Activated naive CD4-positive, alpha-beta T cell treated with anti-CD3 and anti-CD28 coated beads, Interleukin-2, amount 10 ng/mL, durations not matched to agents 7 days and 5 days (primary cell): ENCODE measurements at regions not wholly inside any gene's neighbourhood (a gene's known extent, or its start where the extent isn't known, plus 50 kb on each side); places are given as distances from the start of the nearest gene placed in this dataset.

ENCODE experiments used
- CTCF ChIA-PET: fragments of 350-600 bp; sonication (Branson Sonifier 250); formaldehyde crosslinking; loops from one replicate; lab custom pipeline; 2021; ENCODE audit warnings: antibody characterized with exemption; lab: Charles Lee
- DNase-seq: peaks from one replicate; pipeline ENCODE4 v3.0.0-alpha.2; 2020
- H3K27ac Mint-ChIP-seq: one replicate; pipeline ENCODE4 v1.8.0; 2021; ENCODE audit warnings: mild to moderate bottlenecking, moderate library complexity, mixed read lengths
- H3K27me3 Mint-ChIP-seq: one replicate; pipeline ENCODE4 v1.8.0; 2021; ENCODE audit warnings: mild to moderate bottlenecking, mixed read lengths
- H3K36me3 Mint-ChIP-seq: one replicate; pipeline ENCODE4 v1.8.0; 2021; ENCODE audit warnings: mixed read lengths
- H3K4me1 Mint-ChIP-seq: one replicate; pipeline ENCODE4 v1.8.0; 2021; ENCODE audit warnings: mixed read lengths
- H3K4me3 Mint-ChIP-seq: one replicate; pipeline ENCODE4 v1.8.0; 2021; ENCODE audit warnings: mild to moderate bottlenecking, moderate library complexity, mixed read lengths
- H3K9me3 Mint-ChIP-seq: one replicate; pipeline ENCODE4 v1.8.0; 2021; ENCODE audit warnings: mixed read lengths

DNA sequence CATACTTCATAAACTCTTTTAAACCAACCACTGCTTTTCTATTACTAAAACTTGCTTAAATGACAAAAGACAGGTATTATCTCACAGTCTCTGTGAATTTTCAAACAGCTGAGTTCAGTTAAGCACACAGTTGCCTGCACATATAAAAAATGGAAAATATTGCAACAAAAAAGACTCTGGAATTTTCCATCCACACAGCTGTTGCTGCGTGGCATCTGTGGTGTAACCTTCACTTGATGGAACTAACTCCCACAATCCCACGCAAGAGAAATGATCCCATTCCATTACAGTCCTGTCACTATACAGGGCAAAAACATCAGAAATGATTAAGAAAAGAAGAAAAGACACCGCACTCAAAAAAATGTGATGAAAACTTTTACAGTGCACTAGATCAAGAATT, 149.8 kb upstream of the TBL1X start:
- Mint-ChIP-seq H3K36me3 (no peaks in the 10 kb centered on the region), H3K4me3 (no peak overlapping the region), H3K9me3 (no peaks in the 10 kb centered on the region), H3K4me1 (peaks cover 24% of the 10 kb centered on the region), H3K27ac (no peak overlapping the region), H3K27me3 (peaks cover 3% of the 10 kb centered on the region)
- CTCF ChIA-PET, result no interaction called here
- no peak for DNase-seq

DNA sequence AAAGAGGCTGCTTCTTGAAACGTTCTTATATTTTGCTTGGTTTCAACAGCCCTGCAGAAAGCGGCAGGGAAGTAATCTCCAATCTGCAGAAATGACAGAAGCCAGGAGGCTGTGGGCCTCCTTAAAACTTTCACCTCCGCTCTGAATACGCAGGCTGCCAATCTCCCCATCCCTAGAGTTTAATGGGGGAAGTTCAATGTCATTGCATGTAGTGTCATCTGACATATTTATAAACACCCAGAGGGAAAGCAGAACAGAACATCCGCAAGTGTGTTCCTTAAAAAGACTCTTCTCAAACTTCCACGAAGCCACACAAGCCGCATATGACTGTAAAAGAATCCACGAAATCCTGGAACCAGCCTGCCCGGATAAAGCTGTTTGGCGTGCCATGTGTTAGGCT, 148.8 kb upstream of the TBL1X start:
- CTCF ChIA-PET, result no interaction called here
- H3K4me3 Mint-ChIP-seq, result no peak overlapping the region
- H3K4me1 Mint-ChIP-seq, result peaks cover 24% of the 10 kb centered on the region
- no peaks in the 10 kb centered on the region for H3K9me3 Mint-ChIP-seq
- H3K36me3 Mint-ChIP-seq, result no peaks in the 10 kb centered on the region
- no peak for DNase-seq
- no peak overlapping the region for H3K27ac Mint-ChIP-seq
- H3K27me3 Mint-ChIP-seq, result peaks cover 3% of the 10 kb centered on the region

DNA sequence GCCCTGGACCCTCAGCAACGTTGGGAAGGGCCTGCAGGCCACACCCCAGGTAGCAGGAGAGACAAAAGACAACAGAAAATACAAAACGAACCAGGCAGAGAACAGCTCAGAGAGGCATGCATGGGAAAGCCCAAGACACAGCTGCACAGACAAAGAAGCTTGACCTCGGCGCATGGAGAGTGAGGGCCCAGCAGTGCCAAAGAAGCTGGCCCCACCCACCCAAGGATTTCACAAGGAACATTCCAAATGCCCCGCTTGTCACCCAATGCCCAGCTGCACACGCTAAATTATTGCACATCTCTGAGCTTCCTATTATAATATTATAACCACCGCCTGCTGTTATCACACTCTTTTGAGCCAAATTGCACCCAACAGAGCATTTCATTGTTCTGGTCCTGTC, 147.7 kb upstream of the TBL1X start:
- no peaks in the 10 kb centered on the region for H3K9me3 Mint-ChIP-seq
- no peak overlapping the region for H3K4me3 Mint-ChIP-seq
- no peaks in the 10 kb centered on the region for H3K36me3 Mint-ChIP-seq
- CTCF ChIA-PET, result interaction anchor here (0.6 kb wide), 1 partner anchor 10 kb away, joined by 3 read pairs; no protein-coding TSS in a partner anchor
- H3K27ac Mint-ChIP-seq, result no peak overlapping the region
- DNase-seq, result no peak
- H3K27me3 Mint-ChIP-seq, result peaks cover 3% of the 10 kb centered on the region
- H3K4me1 Mint-ChIP-seq, result peaks cover 24% of the 10 kb centered on the region

DNA sequence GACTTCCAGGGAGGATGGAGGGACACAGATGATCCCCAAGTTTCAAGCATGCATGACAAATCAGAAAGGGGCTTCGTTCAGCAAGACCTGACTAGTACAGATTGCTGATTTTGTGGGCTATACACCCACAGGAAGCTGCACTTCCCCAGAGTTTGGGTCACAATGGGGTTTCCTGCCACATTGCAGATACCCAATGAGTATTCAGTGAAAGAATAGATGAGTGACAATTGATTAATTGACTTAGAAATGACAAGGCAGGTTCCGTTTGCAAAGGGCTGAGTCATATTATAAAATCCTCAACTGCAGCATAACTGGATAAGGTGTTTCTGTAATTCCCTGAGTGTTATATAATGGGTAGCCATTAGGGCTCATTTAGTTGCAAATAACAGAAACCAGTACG, 146.6 kb upstream of the TBL1X start:
- H3K27ac Mint-ChIP-seq, result no peak overlapping the region
- H3K4me1 Mint-ChIP-seq, result peaks cover 22% of the 10 kb centered on the region
- CTCF ChIA-PET, result no interaction called here
- H3K4me3 Mint-ChIP-seq, result no peak overlapping the region
- H3K27me3 Mint-ChIP-seq, result peaks cover 3% of the 10 kb centered on the region
- no peaks in the 10 kb centered on the region for H3K9me3 Mint-ChIP-seq
- H3K36me3 Mint-ChIP-seq, result no peaks in the 10 kb centered on the region
- peak; percentile 35 for DNase-seq

DNA sequence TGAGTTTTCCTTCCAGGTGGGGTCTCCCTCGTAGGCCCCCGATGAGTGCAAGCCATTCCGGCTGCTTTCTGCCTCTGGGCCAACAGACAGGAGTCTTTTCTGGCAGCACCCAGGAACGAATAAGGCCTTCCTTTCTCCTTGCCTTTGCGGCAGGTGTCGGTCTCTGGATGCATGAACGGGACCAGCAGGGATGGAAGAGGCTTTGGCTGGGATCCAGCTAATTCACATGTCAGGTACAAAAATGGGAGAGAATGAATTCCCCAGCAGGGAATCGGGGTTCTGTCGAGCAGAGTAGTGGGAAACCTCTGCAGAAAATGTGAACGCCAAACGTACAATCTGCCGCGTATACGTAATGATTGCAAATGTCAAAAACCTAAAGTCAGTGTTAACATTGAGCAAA, 146.1 kb upstream of the TBL1X start:
- DNase-seq, result no peak
- no peaks in the 10 kb centered on the region for H3K36me3 Mint-ChIP-seq
- CTCF ChIA-PET, result no interaction called here
- H3K9me3 Mint-ChIP-seq, result no peaks in the 10 kb centered on the region
- no peak overlapping the region for H3K4me3 Mint-ChIP-seq
- H3K27me3 Mint-ChIP-seq, result peaks cover 3% of the 10 kb centered on the region
- no peak overlapping the region for H3K27ac Mint-ChIP-seq
- peaks cover 17% of the 10 kb centered on the region for H3K4me1 Mint-ChIP-seq

DNA sequence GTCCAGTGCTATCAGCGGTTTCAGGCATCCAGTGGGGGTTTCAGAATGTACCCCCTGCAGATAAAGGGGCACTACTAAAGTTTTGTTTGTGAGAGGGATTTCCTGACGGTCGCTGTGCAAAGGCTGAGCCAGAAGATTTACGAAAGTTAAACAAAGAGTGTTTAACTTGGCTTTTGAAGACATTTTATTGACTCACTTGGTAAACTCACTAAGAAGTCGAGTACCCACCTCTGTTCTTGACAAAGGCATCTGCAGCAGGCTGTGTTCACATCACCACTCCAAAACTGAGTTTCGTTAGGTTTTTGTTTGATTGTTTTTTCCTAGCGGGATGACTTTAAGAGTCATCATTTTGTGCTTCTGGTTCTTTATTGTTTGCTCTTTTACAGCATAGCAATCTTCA, 143.9 kb upstream of the TBL1X start:
- Mint-ChIP-seq H3K27me3 (peaks cover 3% of the 10 kb centered on the region), H3K4me3 (no peak overlapping the region), H3K27ac (no peak overlapping the region), H3K36me3 (no peaks in the 10 kb centered on the region), H3K9me3 (no peaks in the 10 kb centered on the region), H3K4me1 (peaks cover 17% of the 10 kb centered on the region)
- DNase-seq, result no peak
- CTCF ChIA-PET, result no interaction called here

DNA sequence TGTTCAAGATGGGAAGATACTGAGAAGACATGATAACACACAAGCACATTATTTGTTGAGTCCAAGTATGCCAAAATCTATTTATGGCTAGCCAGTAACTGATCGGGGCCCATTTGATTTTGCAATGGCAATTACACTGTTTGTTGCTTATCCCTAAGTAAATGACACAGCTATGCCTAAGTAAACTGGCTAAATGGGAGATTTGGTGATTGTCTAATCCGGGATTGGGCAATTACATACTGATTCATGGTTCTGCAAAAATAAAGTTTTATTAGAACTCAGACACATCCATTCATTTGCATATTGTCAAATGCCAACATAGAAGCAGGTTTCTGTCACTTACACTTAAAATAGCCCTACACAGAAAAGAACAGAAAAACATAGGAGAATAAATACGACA, 140.2 kb upstream of the TBL1X start:
- Mint-ChIP-seq H3K4me1 (peaks cover 3% of the 10 kb centered on the region), H3K36me3 (no peaks in the 10 kb centered on the region), H3K4me3 (no peak overlapping the region), H3K9me3 (no peaks in the 10 kb centered on the region), H3K27me3 (no peaks in the 10 kb centered on the region), H3K27ac (no peak overlapping the region)
- DNase-seq, result no peak
- CTCF ChIA-PET, result interaction anchor here (1.1 kb wide), 1 partner anchor 12 kb away, joined by 4 read pairs; no protein-coding TSS in a partner anchor

DNA sequence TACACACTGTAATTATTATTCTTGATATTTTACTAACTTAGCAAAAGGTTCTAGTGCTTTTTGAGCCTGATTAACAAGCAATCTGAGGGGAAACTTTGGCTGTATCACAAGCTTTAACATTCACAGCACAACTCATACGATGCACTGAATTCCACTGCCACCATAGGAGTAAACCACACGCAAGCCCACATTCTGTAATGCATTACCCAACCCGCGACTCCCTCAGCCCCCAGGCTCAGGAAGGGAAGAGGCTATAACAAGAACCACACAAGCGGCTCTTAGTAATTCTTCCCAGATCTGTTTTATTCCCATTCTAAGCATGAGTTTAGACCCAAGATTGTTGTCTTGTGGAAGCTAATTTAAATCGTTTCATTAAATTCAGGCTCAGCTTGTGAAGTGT, 138.5 kb upstream of the TBL1X start:
- DNase-seq, result no peak
- no peak overlapping the region for H3K4me3 Mint-ChIP-seq
- no peaks in the 10 kb centered on the region for H3K4me1 Mint-ChIP-seq
- CTCF ChIA-PET, result interaction anchor here (0.8 kb wide), 1 partner anchor 9 kb away, joined by 3 read pairs; no protein-coding TSS in a partner anchor
- no peak overlapping the region for H3K27ac Mint-ChIP-seq
- H3K27me3 Mint-ChIP-seq, result no peaks in the 10 kb centered on the region
- H3K9me3 Mint-ChIP-seq, result no peaks in the 10 kb centered on the region
- H3K36me3 Mint-ChIP-seq, result no peaks in the 10 kb centered on the region

DNA sequence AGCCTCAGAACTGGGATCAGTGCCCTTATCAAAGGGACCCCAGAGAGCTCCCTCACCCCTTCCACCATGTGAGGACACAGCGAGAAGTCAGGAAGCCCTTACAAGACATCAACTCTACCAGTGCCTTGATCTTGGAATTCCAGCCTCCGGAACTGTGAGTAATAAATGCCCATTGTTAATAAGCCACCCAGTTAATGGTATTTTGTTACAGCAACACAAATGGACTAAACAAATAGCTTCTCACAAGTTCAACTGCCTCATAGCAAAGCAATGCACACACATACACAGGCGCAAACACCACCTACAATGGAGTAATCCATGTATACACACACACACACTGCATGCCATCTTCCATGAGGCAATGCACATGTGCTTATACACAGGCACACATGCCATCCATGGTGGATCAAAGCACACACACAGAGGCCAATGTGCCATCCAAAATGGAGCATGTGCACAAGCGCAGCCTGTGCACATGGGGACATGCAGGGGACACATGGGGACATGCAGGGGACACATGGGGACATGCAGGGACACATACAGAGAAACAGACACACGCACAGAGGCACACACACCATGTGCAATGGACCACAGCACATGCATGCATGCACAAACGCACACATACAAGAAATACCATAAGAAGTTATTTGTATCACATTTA, 137.6 kb upstream of the TBL1X start:
- no peak overlapping the region for H3K4me3 Mint-ChIP-seq
- H3K36me3 Mint-ChIP-seq, result no peaks in the 10 kb centered on the region
- no peaks in the 10 kb centered on the region for H3K4me1 Mint-ChIP-seq
- no peak for DNase-seq
- CTCF ChIA-PET, result interaction anchor here (0.8 kb wide), 1 partner anchor 10 kb away, joined by 3 read pairs; no protein-coding TSS in a partner anchor
- no peak overlapping the region for H3K27ac Mint-ChIP-seq
- no peaks in the 10 kb centered on the region for H3K9me3 Mint-ChIP-seq
- H3K27me3 Mint-ChIP-seq, result no peaks in the 10 kb centered on the region

DNA sequence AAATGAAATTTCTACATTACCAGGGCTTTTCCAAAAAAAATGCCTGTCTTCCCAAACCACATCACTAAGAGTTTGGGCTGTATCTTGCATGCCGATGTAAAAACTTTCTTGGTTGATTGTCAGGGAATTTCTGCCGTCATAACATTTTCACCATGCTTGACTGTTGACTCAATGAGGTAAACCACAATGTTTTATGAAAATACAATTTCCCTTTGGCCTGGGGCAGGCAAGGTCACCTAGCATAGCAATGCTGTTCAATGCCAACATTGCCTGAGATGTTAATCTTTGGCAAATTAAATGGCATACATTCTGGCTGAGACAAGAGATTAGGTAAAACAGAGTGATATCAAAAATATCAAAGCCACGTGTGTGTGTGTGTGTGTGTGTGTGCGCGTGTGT, 137.1 kb upstream of the TBL1X start:
- no peak overlapping the region for H3K27ac Mint-ChIP-seq
- no peaks in the 10 kb centered on the region for H3K27me3 Mint-ChIP-seq
- H3K36me3 Mint-ChIP-seq, result no peaks in the 10 kb centered on the region
- DNase-seq, result no peak
- no peak overlapping the region for H3K4me3 Mint-ChIP-seq
- CTCF ChIA-PET, result no interaction called here
- no peaks in the 10 kb centered on the region for H3K9me3 Mint-ChIP-seq
- H3K4me1 Mint-ChIP-seq, result no peaks in the 10 kb centered on the region

DNA sequence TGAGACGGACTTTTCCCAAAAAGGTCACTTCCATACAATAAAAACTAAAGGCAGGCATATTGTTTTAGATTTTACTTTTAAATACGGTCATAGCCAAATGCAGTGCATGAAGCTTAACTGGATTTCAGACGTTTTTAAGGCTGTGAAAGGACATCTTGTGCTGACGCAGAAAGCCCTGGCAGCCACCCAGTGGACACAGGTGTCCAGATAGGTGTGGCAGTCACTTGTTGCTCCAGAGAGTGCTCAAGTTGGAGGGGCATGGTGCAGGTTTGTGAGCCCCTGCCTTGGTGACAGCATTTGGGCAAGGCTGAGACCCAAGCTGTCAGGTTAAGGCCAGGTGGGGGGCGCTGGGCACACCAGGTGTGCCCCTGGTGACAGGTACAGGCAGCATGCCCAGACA, 135.8 kb upstream of the TBL1X start:
- Mint-ChIP-seq H3K9me3 (no peaks in the 10 kb centered on the region), H3K4me3 (no peak overlapping the region), H3K27me3 (no peaks in the 10 kb centered on the region), H3K27ac (no peak overlapping the region), H3K4me1 (no peaks in the 10 kb centered on the region), H3K36me3 (no peaks in the 10 kb centered on the region)
- DNase-seq, result no peak
- CTCF ChIA-PET, result no interaction called here

DNA sequence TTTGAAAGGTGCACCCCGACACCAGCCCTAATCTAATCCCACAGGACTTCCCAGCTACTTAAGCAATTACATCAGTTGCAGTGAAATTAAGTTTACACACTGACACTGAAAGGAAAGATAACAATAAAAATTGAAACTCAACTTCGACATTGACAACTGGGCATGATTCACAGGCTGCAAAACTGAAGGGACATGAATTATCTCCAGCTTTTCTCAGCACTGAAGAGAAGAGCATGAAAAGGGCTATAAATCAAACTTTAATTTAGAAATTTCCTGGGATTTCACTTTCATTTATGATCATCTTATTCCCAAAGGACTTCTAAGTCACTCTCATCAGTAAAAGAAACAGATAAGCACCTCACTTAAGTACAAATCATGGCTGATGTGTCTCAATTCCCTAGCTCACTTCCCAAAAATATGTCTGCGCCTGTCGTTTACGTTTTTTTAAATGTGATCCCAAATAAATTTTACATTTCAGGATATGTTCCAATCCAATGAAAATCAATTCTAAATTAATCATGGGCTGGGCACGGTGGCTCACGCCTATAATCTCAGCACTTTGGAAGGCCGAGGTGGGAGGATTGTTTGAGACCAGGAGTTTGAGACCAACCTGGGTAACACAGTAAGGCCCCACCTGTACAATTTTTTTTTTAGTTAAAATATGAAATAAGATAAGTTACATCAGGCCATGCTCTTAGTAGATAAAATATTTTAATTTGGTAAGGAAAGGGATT, 134.4 kb upstream of the TBL1X start:
- CTCF ChIA-PET, result no interaction called here
- no peak overlapping the region for H3K27ac Mint-ChIP-seq

DNA sequence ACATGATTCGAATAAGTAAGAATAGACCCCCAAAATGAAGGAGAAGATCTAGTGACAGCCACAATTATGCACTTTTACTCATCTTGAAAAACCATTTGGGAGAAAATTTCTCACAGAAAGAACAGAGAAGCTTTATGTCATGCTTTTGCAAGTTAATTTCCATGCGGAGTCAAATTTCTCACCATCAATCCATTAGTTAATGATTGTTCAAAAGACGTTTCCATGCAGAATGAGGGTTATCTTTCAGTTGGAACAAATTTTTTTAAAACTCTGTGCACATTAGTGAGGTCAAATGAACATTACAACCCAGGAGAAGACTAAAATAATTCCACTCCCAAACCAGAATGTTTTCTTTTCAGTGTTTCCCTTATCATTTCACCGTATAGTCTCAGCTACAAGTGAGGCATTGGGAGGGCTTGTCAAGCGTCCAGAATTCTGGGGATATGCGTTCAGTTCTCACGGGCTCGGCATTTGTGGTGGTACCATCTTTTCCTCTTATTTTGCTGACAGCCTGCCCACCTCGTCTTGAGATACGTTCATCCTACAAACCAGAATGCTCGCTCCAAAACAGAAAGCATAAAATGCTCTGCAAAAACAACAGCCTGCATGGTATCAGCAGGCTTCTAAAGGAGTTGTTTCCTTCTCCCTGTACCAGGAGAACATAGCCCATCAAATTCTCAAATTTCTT, 130.8 kb upstream of the TBL1X start:
- no peak for DNase-seq
- Mint-ChIP-seq H3K36me3 (no peaks in the 10 kb centered on the region), H3K4me1 (peaks cover 3% of the 10 kb centered on the region), H3K4me3 (no peak overlapping the region), H3K27ac (no peak overlapping the region), H3K27me3 (peaks cover 4% of the 10 kb centered on the region), H3K9me3 (no peaks in the 10 kb centered on the region)
- CTCF ChIA-PET, result no interaction called here

More for the DNA sequence above, 134.4 kb upstream of the TBL1X start:
- Mint-ChIP-seq H3K27me3 (no peaks in the 10 kb centered on the region), H3K9me3 (no peaks in the 10 kb centered on the region), H3K36me3 (no peaks in the 10 kb centered on the region), H3K4me1 (no peaks in the 10 kb centered on the region), H3K4me3 (no peak overlapping the region)
- DNase-seq, result no peak

DNA sequence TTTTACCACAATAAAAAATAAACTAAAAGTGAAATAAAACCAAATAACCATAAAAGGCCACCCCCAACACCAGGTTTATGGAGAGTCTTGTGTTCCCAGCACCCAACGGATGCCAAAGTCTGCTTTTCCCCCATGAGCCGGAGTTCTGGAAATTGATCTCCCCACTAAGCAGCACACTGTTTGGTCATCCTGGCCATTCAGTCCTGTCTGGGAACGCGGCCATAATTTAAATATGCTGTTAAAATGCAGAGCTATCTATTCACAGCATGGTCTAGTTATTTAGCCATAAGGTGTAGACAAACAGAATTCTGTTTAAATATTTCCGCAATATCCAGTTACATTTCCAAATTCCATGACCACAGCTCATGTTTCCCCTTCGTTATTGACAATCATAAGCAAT, 129.6 kb upstream of the TBL1X start:
- H3K4me1 Mint-ChIP-seq, result peaks cover 10% of the 10 kb centered on the region
- no peak for DNase-seq
- H3K4me3 Mint-ChIP-seq, result no peak overlapping the region
- H3K27ac Mint-ChIP-seq, result no peak overlapping the region
- CTCF ChIA-PET, result no interaction called here
- peaks cover 4% of the 10 kb centered on the region for H3K27me3 Mint-ChIP-seq
- no peaks in the 10 kb centered on the region for H3K36me3 Mint-ChIP-seq
- no peaks in the 10 kb centered on the region for H3K9me3 Mint-ChIP-seq
